ENCODE measurements at regions not wholly inside any gene's neighbourhood (a gene's known extent, or its start where the extent isn't known, plus 50 kb on each side); places are given as distances from the start of the nearest gene placed in this dataset.
"Not testable (repeated sequence)": the region's sequence is repeated elsewhere in the genome, so short reads cannot be mapped to it uniquely, and the experiment has no call there.

GRCh38 chr20:5397393-5397792 lies 80.6 kb upstream of the PROKR2 start:
- Mint-ChIP-seq H3K9me3 (no peaks in the 10 kb centered on the region), H3K27ac (no peak overlapping the region), H3K4me1 (no peaks in the 10 kb centered on the region), H3K36me3 (ENCODE audit: low read depth) (no peaks in the 10 kb centered on the region), H3K27me3 (no peaks in the 10 kb centered on the region), H3K4me3 (no peak overlapping the region)
- ChIA-PET CTCF (no interaction called here), POLR2A (no interaction called here)
- no peak for DNase-seq

DNA sequence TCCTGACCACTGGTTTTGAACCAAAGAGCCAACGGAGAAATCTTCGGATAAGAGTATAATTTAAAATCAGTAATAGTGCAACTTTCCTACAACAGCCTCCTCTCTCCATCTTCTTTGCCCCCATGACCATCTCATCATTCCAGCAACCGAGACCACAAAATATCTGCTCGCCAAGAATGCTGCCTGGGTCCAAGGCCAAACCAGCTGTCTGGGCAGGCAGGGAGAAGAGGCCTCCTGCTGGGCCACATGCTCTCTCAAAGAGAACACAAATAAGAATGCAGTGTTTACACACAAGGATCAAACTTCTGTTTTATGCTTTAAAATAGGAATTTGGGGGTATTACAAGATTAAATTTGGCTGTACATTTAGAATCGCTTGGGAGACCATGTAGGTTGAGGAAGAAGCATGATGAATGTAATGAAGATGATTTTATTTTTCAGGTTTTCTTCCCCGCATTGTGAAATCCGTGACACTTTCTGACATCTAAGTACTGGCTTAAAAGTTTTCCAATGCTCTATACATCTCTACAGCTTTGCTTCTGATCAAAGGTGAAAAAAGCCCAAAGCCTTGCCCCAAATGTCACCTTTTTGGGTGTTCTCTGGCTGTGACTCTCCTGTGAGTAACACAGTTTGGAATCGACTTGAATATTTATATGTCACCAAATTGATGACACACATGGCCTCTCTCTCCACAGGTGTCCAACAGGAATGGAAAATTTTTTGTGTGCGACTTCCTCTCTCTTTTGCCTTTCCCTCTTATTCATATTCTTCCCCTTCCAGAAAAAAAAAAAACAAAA lies 79.4 kb upstream of the PROKR2 start:
- ChIA-PET CTCF (interaction anchor here (0.6 to 1.3 kb wide), 2 partner anchors 12 to 59 kb away, joined by 3 read pairs; no protein-coding TSS in a partner anchor), POLR2A (no interaction called here)
- Mint-ChIP-seq H3K4me3 (no peak overlapping the region), H3K4me1 (no peaks in the 10 kb centered on the region), H3K36me3 (ENCODE audit: low read depth) (no peaks in the 10 kb centered on the region), H3K27ac (no peak overlapping the region), H3K27me3 (peaks cover under 1% of the 10 kb centered on the region), H3K9me3 (no peaks in the 10 kb centered on the region)
- DNase-seq, result no peak

DNA sequence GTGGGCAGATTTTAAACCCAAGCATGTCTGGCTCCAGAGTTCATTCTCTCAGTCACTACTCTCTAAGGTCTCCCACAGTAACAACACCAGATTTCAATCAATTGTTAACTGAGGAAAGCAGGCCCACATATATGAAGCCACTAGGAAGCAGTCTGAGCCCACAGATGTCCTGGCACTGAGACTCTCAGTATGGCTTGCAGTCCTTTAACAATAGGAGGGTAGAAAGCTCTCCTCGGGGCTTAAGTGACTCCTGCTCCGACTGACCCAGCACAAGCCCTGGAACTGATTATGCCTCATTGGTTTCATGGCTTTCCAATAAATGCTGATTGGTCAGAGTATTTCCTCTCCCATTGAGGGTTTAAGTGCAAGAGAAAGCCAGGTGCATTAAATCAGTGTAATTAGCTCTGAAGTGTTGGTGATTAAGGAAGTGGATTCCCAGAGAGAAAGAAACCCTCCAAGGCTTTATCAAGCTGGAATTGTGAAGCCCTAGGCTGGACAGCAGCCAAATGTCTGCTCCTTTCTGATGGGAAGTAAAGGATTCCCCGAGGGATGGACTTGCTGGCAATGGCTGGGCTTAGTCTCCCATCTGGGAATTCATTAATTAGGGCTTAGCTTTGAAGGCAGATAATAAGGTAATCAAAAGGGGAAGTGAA lies 76.6 kb upstream of the PROKR2 start:
- no peaks in the 10 kb centered on the region for H3K9me3 Mint-ChIP-seq
- H3K27ac Mint-ChIP-seq, result no peak overlapping the region
- ChIA-PET CTCF (no interaction called here), POLR2A (no interaction called here)
- no peaks in the 10 kb centered on the region for H3K4me1 Mint-ChIP-seq
- no peaks in the 10 kb centered on the region for H3K36me3 Mint-ChIP-seq (ENCODE audit: low read depth)
- H3K4me3 Mint-ChIP-seq, result no peak overlapping the region
- H3K27me3 Mint-ChIP-seq, result peaks cover 9% of the 10 kb centered on the region
- no peak for DNase-seq

DNA sequence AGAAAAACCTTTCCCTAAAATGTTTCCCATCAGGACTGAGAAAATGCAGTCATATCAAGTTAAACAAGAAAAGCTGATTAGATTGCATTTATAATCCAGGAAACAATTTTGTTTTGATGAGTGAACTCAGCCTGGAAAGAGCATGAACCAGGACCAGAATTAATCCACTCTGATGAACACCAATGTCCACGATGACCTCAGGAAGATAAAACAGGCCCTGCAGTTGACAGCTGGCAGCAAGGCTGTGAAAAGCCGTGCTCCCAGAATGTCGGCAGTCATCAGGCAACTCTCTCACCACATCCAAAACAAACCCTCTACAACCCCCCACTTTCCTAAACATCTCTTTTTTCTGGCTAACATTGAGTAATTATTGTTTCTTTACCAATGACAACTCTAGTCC lies 74.0 kb upstream of the PROKR2 start:
- H3K36me3 Mint-ChIP-seq (ENCODE audit: low read depth), result no peaks in the 10 kb centered on the region
- H3K4me1 Mint-ChIP-seq, result no peaks in the 10 kb centered on the region
- no peak overlapping the region for H3K4me3 Mint-ChIP-seq
- POLR2A ChIA-PET, result interaction anchor here (0.6 kb wide), 1 partner anchor 189 kb away, joined by 11 read pairs; no protein-coding TSS in a partner anchor
- no peak overlapping the region for H3K27ac Mint-ChIP-seq
- H3K9me3 Mint-ChIP-seq, result no peaks in the 10 kb centered on the region
- CTCF ChIA-PET, result no interaction called here
- peaks cover 19% of the 10 kb centered on the region for H3K27me3 Mint-ChIP-seq
- DNase-seq, result no peak

DNA sequence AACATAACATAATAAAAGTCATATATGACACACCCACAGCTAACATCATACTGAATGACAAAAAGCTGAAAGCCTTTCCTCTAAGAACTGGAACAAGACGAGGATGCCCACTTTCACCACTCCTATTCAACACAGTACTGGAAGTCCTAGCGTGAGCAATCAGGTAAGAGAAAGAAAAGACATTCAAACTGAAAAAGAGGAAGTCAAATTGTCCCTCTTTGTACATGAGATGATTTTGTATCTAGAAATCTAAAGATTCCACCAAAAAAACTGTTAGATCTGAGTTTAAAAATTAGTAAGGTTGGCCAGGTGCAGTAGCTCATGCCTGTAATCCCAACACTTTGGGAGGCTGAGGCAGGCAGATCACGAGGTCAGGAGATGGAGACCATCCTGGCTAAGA lies 70.1 kb upstream of the PROKR2 start:
- DNase-seq; H3K4me3 Mint-ChIP-seq; POLR2A ChIA-PET; CTCF ChIA-PET; H3K4me1 Mint-ChIP-seq; H3K27ac Mint-ChIP-seq; H3K9me3 Mint-ChIP-seq; H3K36me3 Mint-ChIP-seq (ENCODE audit: low read depth): not testable (repeated sequence)
- peaks cover 19% of the 10 kb centered on the region for H3K27me3 Mint-ChIP-seq

DNA sequence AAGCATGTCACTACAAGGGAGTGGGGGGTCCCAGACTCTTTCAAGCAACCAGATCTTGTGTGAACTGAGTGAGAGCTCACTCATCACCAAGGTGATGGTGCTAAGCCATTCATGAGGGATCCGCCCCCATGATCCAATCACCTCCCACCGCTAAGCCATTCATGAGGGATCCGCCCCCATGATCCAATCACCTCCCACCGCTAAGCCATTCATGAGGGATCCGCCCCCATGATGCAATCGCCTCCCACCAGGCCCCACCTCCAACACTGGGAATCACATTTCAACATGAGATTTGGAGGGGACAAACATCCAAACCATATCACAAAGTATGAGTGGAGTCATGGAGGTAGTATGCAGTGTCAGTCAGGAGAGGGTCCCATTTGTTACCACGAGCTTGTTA lies 64.8 kb upstream of the PROKR2 start:
- DNase-seq; CTCF ChIA-PET; H3K27ac Mint-ChIP-seq; H3K9me3 Mint-ChIP-seq; H3K27me3 Mint-ChIP-seq; H3K4me1 Mint-ChIP-seq; H3K4me3 Mint-ChIP-seq; H3K36me3 Mint-ChIP-seq (ENCODE audit: low read depth); POLR2A ChIA-PET: not testable (repeated sequence)

DNA sequence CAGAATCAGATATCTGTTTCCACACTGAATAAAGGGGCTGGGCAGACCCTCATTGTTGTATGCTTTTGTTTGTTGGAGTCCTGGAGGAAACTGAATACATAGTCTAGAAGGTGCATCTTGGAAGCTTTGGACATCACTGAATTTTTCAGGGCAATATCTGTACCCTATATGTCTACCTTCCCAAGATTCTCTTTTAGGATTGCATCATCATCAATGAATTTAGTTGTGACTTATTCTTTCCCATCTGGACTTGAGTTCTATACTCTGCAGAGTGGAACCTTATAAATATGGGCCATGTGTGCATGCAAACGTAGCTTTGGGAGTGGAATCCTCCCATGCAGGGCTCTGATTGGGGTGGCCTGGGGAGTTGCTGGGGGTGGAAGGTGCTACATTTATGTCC lies 60.7 kb upstream of the PROKR2 start:
- H3K27ac Mint-ChIP-seq, result no peak overlapping the region
- H3K9me3 Mint-ChIP-seq, result peaks cover 2% of the 10 kb centered on the region
- no peak for DNase-seq
- H3K27me3 Mint-ChIP-seq, result peaks cover 6% of the 10 kb centered on the region
- CTCF ChIA-PET, result no interaction called here
- H3K36me3 Mint-ChIP-seq (ENCODE audit: low read depth), result no peaks in the 10 kb centered on the region
- POLR2A ChIA-PET, result no interaction called here
- H3K4me3 Mint-ChIP-seq, result no peak overlapping the region
- no peaks in the 10 kb centered on the region for H3K4me1 Mint-ChIP-seq

- ChIA-PET POLR2A (no interaction called here), CTCF (no interaction called here)
- Mint-ChIP-seq H3K9me3 (no peaks in the 10 kb centered on the region), H3K4me1 (no peaks in the 10 kb centered on the region), H3K27ac (no peak overlapping the region), H3K27me3 (peaks cover 8% of the 10 kb centered on the region), H3K4me3 (no peak overlapping the region), H3K36me3 (ENCODE audit: low read depth) (no peaks in the 10 kb centered on the region)
- no peak for DNase-seq
Observed at GRCh38 chr20:5376228-5376627, 59.5 kb upstream of the PROKR2 start.

DNA sequence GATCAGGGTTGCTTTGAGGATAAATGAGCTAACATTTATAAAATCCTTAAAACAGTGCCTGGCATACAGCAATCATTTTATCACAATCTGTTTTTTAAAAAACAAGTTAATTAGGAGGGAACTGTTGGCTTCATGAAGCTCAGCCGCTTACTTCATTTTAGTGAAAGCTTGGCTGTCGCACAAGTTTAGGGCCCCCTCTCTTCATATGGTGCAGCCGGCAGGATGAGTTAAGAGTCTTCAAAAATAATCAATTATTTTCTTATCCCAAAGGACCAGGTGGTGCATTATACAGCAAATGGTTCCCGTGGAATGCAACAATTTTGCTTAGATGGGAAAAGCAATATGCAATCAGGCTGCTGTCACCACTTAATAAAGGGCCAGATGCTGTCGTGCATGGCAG lies 57.4 kb upstream of the PROKR2 start:
- DNase-seq, result no peak
- Mint-ChIP-seq H3K4me3 (no peak overlapping the region), H3K27ac (no peak overlapping the region), H3K36me3 (ENCODE audit: low read depth) (no peaks in the 10 kb centered on the region), H3K27me3 (peaks cover 8% of the 10 kb centered on the region), H3K4me1 (no peaks in the 10 kb centered on the region), H3K9me3 (no peaks in the 10 kb centered on the region)
- CTCF ChIA-PET, result no interaction called here
- POLR2A ChIA-PET, result no interaction called here

GRCh38 chr20:5372371-5372770 lies 55.6 kb upstream of the PROKR2 start:
- no peaks in the 10 kb centered on the region for H3K9me3 Mint-ChIP-seq
- no peaks in the 10 kb centered on the region for H3K36me3 Mint-ChIP-seq (ENCODE audit: low read depth)
- H3K4me1 Mint-ChIP-seq, result no peaks in the 10 kb centered on the region
- CTCF ChIA-PET, result no interaction called here
- H3K27me3 Mint-ChIP-seq, result peaks cover 12% of the 10 kb centered on the region
- H3K27ac Mint-ChIP-seq, result no peak overlapping the region
- H3K4me3 Mint-ChIP-seq, result no peak overlapping the region
- no peak for DNase-seq
- POLR2A ChIA-PET, result no interaction called here

DNA sequence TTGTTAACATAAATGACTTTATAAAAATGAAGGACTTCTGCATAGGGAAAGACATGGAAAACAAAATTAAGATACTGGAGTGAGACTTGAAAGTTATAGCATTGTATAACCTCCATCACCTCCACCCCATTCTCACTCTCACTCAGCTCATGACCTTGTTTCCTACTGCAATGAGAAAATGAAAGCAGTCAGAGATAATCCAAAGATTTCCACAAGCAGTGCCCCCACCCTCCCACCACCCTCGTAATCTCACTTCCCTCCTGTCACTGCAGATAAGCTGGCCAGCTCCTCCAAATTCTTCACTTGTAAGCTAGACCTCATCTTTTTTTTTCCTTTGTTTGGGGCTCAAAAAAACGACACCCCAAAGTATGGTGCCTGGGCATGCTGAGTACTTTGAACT lies 52.9 kb upstream of the PROKR2 start:
- H3K36me3 Mint-ChIP-seq (ENCODE audit: low read depth), result no peaks in the 10 kb centered on the region
- no peaks in the 10 kb centered on the region for H3K4me1 Mint-ChIP-seq
- H3K27ac Mint-ChIP-seq, result no peak overlapping the region
- H3K9me3 Mint-ChIP-seq, result peaks cover 6% of the 10 kb centered on the region
- H3K27me3 Mint-ChIP-seq, result peaks cover 9% of the 10 kb centered on the region
- ChIA-PET CTCF (no interaction called here), POLR2A (no interaction called here)
- DNase-seq, result no peak
- H3K4me3 Mint-ChIP-seq, result no peak overlapping the region
